HCT116 (cell line): ENCODE measurements at regions not wholly inside any gene's neighbourhood (a gene's known extent, or its start where the extent isn't known, plus 50 kb on each side); places are given as distances from the start of the nearest gene placed in this dataset.
"Not testable (repeated sequence)": the region's sequence is repeated elsewhere in the genome, so short reads cannot be mapped to it uniquely, and the experiment has no call there.

Experiments
- ATAC-seq: fragments of 200-7000 bp; cut with Tn5 transposase; 2 replicates; pipeline ENCODE4 v1.9.1; 2020; ENCODE audit warnings: mild to moderate bottlenecking, moderate library complexity
- BruUV-seq: library from RNA; stranded (reverse); fragments of 400-500 nt; replicated peaks from 2 replicates; lab custom pipeline; 2021; lab: Mats Ljungman, UMichigan
- CTCF ChIA-PET: fragments of 300-600 bp; sonication (Branson Sonifier 250); formaldehyde crosslinking; loops from one replicate; lab custom pipeline; 2021; ENCODE audit warnings: antibody characterized with exemption; lab: Charles Lee
- POLR2A ChIA-PET: fragments of 300-600, 350-600 bp; sonication (Branson Sonifier 250); formaldehyde crosslinking; loops from one replicate; lab custom pipeline; 2021; ENCODE audit warnings: antibody characterized with exemption; lab: Charles Lee
- RAD21 ChIA-PET, 2 experiments: fragments of 300-600 bp; sonication (Branson Sonifier 250); formaldehyde crosslinking; loops; one replicate each; lab custom pipeline; 2023; ENCODE audit warnings: low total read pairs in 2 of 2; ENCODE audit not compliant: uncharacterized antibody in 2 of 2, unreplicated experiment in 2 of 2, low non-redundant PET in 1 of 2; lab: Charles Lee
- DNase-seq: peaks from one replicate; pipeline ENCODE4 v3.0.0-alpha.2; 2010; ENCODE audit warnings: low read depth, low spot score
- H2AFZ ChIP-seq: fragments of 200-600 bp; shearing (Covaris generic), sonication (generic); 2 replicates; pipeline ENCODE4 v1.6.1; 2017; ENCODE audit warnings: low read depth, mixed run types, mixed read lengths, antibody characterized with exemption, low read length; ENCODE audit not compliant: poor library complexity, severe bottlenecking
- H3K27ac ChIP-seq: 2 replicates; pipeline ENCODE4 v1.5.1; 2012; ENCODE audit warnings: low read depth, low read length
- H3K27me3 ChIP-seq: fragments of 200-600 bp; sonication (generic); 2 replicates; pipeline ENCODE4 v1.6.1; 2016; ENCODE audit warnings: mixed run types, low read length, mixed read lengths; ENCODE audit not compliant: insufficient read depth
- H3K36me3 ChIP-seq, 2 experiments: fragments of 200-500 bp in 1 of 2; fragments of 200-600 bp in 1 of 2; sonication (Bioruptor generic) in 1 of 2; sonication (generic) in 1 of 2; 2 replicates each; pipeline versions ENCODE4 v1.5.1 to v1.6.1; 2014 to 2016; ENCODE audit warnings: low read length in 2 of 2, inconsistent platforms in 1 of 2, mixed read lengths in 1 of 2, mixed run types in 1 of 2; ENCODE audit not compliant: insufficient read depth in 2 of 2, control insufficient read depth in 1 of 2
- H3K4me1 ChIP-seq, 2 experiments: fragments of 200-600 bp in 1 of 2; sonication (generic) in 1 of 2; 2 replicates each; pipeline versions ENCODE4 v1.5.1 to v1.6.1; 2012 to 2017; ENCODE audit warnings: low read length in 2 of 2, inconsistent platforms in 1 of 2, mild to moderate bottlenecking in 1 of 2, mixed read lengths in 1 of 2, mixed run types in 1 of 2, moderate library complexity in 1 of 2; ENCODE audit not compliant: insufficient read depth in 2 of 2, control insufficient read depth in 1 of 2
- H3K4me2 ChIP-seq: fragments of 200-600 bp; sonication (generic); 2 replicates; pipeline ENCODE4 v1.6.1; 2017; ENCODE audit warnings: mixed run types, low read length, mixed read lengths
- H3K4me3 ChIP-seq, 2 experiments: fragments of 200-600 bp in 1 of 2; sonication (generic) in 1 of 2; replicated peaks in 1 of 2; 2 replicates each; pipeline ENCODE4 v1.5.1; 2011 to 2016; ENCODE audit warnings: low read length in 2 of 2, control low read depth in 1 of 2, low read depth in 1 of 2, mild to moderate bottlenecking in 1 of 2, mixed read lengths in 1 of 2, mixed run types in 1 of 2
- H3K79me2 ChIP-seq: fragments of 200-600 bp; sonication (generic); 2 replicates; pipeline ENCODE4 v1.6.1; 2017; ENCODE audit warnings: mild to moderate bottlenecking, mixed run types, low read length, moderate library complexity, mixed read lengths; ENCODE audit not compliant: insufficient read depth
- H3K9ac ChIP-seq: fragments of 200-600 bp; sonication (generic); 2 replicates; pipeline ENCODE4 v1.6.1; 2016; ENCODE audit warnings: low read length, mixed read lengths
- H3K9me2 ChIP-seq: fragments of 200-600 bp; sonication (generic), shearing (Covaris generic); 2 replicates; pipeline ENCODE4 v1.6.1; 2017; ENCODE audit warnings: mixed run types, mild to moderate bottlenecking, moderate library complexity; ENCODE audit not compliant: insufficient read depth
- H3K9me3 ChIP-seq, 2 experiments: fragments of 200-500 bp in 1 of 2; fragments of 200-600 bp in 1 of 2; sonication (Bioruptor generic) in 1 of 2; sonication (generic) in 1 of 2; 2 replicates each; pipeline ENCODE4 v1.6.1; 2014 to 2017; ENCODE audit warnings: low read length in 2 of 2, mixed read lengths in 2 of 2, inconsistent platforms in 1 of 2, low read depth in 1 of 2, mild to moderate bottlenecking in 1 of 2, mixed run types in 1 of 2, moderate library complexity in 1 of 2; ENCODE audit not compliant: control insufficient read depth in 1 of 2, insufficient read depth in 1 of 2
- H4K20me1 ChIP-seq: fragments of 200-600 bp; sonication (generic), shearing (Covaris generic); 2 replicates; pipeline ENCODE4 v1.6.1; 2017; ENCODE audit warnings: mixed run types, mild to moderate bottlenecking, moderate library complexity; ENCODE audit not compliant: insufficient read depth
- ATF3 ChIP-seq: IDR thresholded peaks from 2 replicates; pipeline ENCODE4 v1.6.1; 2012
- CBX3 ChIP-seq: IDR thresholded peaks from 2 replicates; pipeline ENCODE4 v1.6.1; 2012; ENCODE audit warnings: low read depth
- CEBPB ChIP-seq: IDR thresholded peaks from 2 replicates; pipeline ENCODE4 v1.6.1; 2012; ENCODE audit warnings: low read depth
- EZH2 ChIP-seq: fragments of 200-600 bp; sonication (generic); IDR thresholded peaks from 2 replicates; pipeline ENCODE4 v1.6.1; 2017; ENCODE audit warnings: antibody characterized with exemption, mixed run types
- MAX ChIP-seq: IDR thresholded peaks from 2 replicates; pipeline ENCODE4 v1.6.1; 2012
- POLR2A ChIP-seq: IDR thresholded peaks from 2 replicates; pipeline ENCODE4 v1.7.0; 2011; ENCODE audit warnings: borderline replicate concordance; ENCODE audit not compliant: insufficient read depth, insufficient read length; ENCODE audit errors: extremely low read depth
- POLR2AphosphoS5 ChIP-seq: IDR thresholded peaks from 2 replicates; pipeline ENCODE4 v1.6.1; 2011; ENCODE audit warnings: mild to moderate bottlenecking, low read depth, low read length, moderate library complexity
- SRF ChIP-seq: IDR thresholded peaks from 2 replicates; pipeline ENCODE4 v1.6.1; 2012; ENCODE audit warnings: low read depth
- TCF7L2 ChIP-seq: IDR thresholded peaks from 2 replicates; pipeline ENCODE4 v1.7.0; 2011; ENCODE audit warnings: borderline replicate concordance, inconsistent platforms; ENCODE audit not compliant: insufficient read depth, insufficient read length; ENCODE audit errors: extremely low read depth
- YY1 ChIP-seq: IDR thresholded peaks from 2 replicates; pipeline ENCODE4 v1.6.1; 2011; ENCODE audit warnings: low read length, low read depth, moderate library complexity, mild to moderate bottlenecking; ENCODE audit not compliant: insufficient replicate concordance; ENCODE audit errors: extremely low read depth
- intact Hi-C: fragments of 100-400 bp; cut with micrococcal nuclease; formaldehyde crosslinking; loops from 2 replicates; pipeline ENCODE4 v1.10.0; 2022

- no peaks in the 10 kb centered on the region; a peak in 1 of 4 replicates for H3K9me3 ChIP-seq
- POLR2A ChIA-PET, result no interaction called here
Measured at GRCh38 chr22:22327723-22328122, 83.1 kb downstream of the VPREB1 start.

GRCh38 chr22:22329792-22330191, 85.2 kb downstream of the VPREB1 start:
- ATAC-seq, result no peak
- no TSS peak for BruUV-seq
- POLR2A ChIA-PET, result no interaction called here
- no peak overlapping the region for H3K27ac ChIP-seq
- no peaks in the 10 kb centered on the region for H3K4me1 ChIP-seq
- no peaks in the 10 kb centered on the region; a peak in 1 of 4 replicates for H3K9me3 ChIP-seq
- TF ChIP-seq SRF, result no peak
- H3K4me2 ChIP-seq, result no peak overlapping the region
- DNase-seq, result no peak
- H4K20me1 ChIP-seq, result no peaks in the 10 kb centered on the region
- no peaks in the 10 kb centered on the region for H3K9me2 ChIP-seq
- intact Hi-C loops, result no loop called here
- H3K36me3 ChIP-seq, result no peaks in the 10 kb centered on the region
- H2AFZ ChIP-seq, result no peak overlapping the region
- peaks cover 25% of the 10 kb centered on the region; the same call in 1 of the 2 replicates for H3K27me3 ChIP-seq
- no peak overlapping the region for H3K4me3 ChIP-seq
- no peaks in the 10 kb centered on the region for H3K79me2 ChIP-seq
- RAD21 ChIA-PET, result no interaction called here
- H3K9ac ChIP-seq, result no peak overlapping the region
- CTCF ChIA-PET, result no interaction called here

More at GRCh38 chr22:22327723-22328122, 83.1 kb downstream of the VPREB1 start:
- ATAC-seq, result no peak
- no TSS peak for BruUV-seq
- no peak overlapping the region for H3K4me3 ChIP-seq
- DNase-seq, result no peak
- H3K4me1 ChIP-seq, result no peaks in the 10 kb centered on the region
- intact Hi-C loops, result no loop called here
- H3K27ac ChIP-seq, result no peak overlapping the region
- H3K36me3 ChIP-seq, result no peaks in the 10 kb centered on the region
- H3K79me2 ChIP-seq, result no peaks in the 10 kb centered on the region
- peaks cover 16% of the 10 kb centered on the region; the same call in 1 of the 2 replicates for H3K27me3 ChIP-seq
- no peaks in the 10 kb centered on the region for H3K9me2 ChIP-seq
- no peak for TF ChIP-seq EZH2
- no peak for TF ChIP-seq ATF3
- TF ChIP-seq TCF7L2, result no peak
- TF ChIP-seq CBX3, result no peak
- no peak for TF ChIP-seq YY1
- no peak for TF ChIP-seq POLR2A
- no peak for TF ChIP-seq MAX
- no peak for TF ChIP-seq POLR2AphosphoS5
- TF ChIP-seq CEBPB, result no peak
- no peak overlapping the region for H3K4me2 ChIP-seq
- no peaks in the 10 kb centered on the region for H4K20me1 ChIP-seq
- no peak overlapping the region for H2AFZ ChIP-seq
- ChIA-PET CTCF (no interaction called here), RAD21 (no interaction called here)
- no peak overlapping the region for H3K9ac ChIP-seq

- H3K27ac ChIP-seq, intact Hi-C loops, ATAC-seq, H3K9me2 ChIP-seq, DNase-seq, RAD21 ChIA-PET, POLR2A ChIA-PET, BruUV-seq, H3K4me1 ChIP-seq, H3K9me3 ChIP-seq, H4K20me1 ChIP-seq, H2AFZ ChIP-seq, H3K4me3 ChIP-seq, H3K9ac ChIP-seq, H3K36me3 ChIP-seq, CTCF ChIA-PET, H3K4me2 ChIP-seq, H3K79me2 ChIP-seq: not testable (repeated sequence)
- H3K27me3 ChIP-seq, result peaks cover 62% of the 10 kb centered on the region; the same call in 1 of the 2 replicates
Measured at GRCh38 chr22:22335640-22336039, 91.1 kb downstream of the VPREB1 start.
